ENCODE measurements at regions not wholly inside any gene's neighbourhood (a gene's known extent, or its start where the extent isn't known, plus 50 kb on each side); places are given as distances from the start of the nearest gene placed in this dataset.

- no peak overlapping the region for H3K27ac ChIP-seq
These were observed 201.8 kb downstream of the TTLL2 start for GRCh38 chr6:167526465-167527368.

GRCh38 chr6:167528239-167528638 lies 203.4 kb downstream of the TTLL2 start:
- no peak for TF ChIP-seq ZFX (IDR thresholded peaks at IDR 0.05; ENCODE audit: borderline replicate concordance)
- TF ChIP-seq CTCF (IDR thresholded peaks at IDR 0.05) = no peak
- no peak overlapping the region for H3K27ac ChIP-seq

More at GRCh38 chr6:167526465-167527368, 201.8 kb downstream of the TTLL2 start:
- TF ChIP-seq ZFX (IDR thresholded peaks at IDR 0.05; ENCODE audit: borderline replicate concordance) = no peak
- TF ChIP-seq CTCF (IDR thresholded peaks at IDR 0.05) = no peak

GRCh38 chr6:167528976-167529375 lies 204.1 kb downstream of the TTLL2 start:
- no peak for TF ChIP-seq CTCF (IDR thresholded peaks at IDR 0.05)
- TF ChIP-seq ZFX (IDR thresholded peaks at IDR 0.05; ENCODE audit: borderline replicate concordance) = no peak
- H3K27ac ChIP-seq = no peak overlapping the region

- TF ChIP-seq ZFX (IDR thresholded peaks at IDR 0.05; ENCODE audit: borderline replicate concordance) (no peak), CTCF (IDR thresholded peaks at IDR 0.05) (no peak)
- no peak overlapping the region for H3K27ac ChIP-seq
These were observed 204.8 kb downstream of the TTLL2 start for GRCh38 chr6:167529444-167530335.

- no peak for TF ChIP-seq CTCF (IDR thresholded peaks at IDR 0.05)
- TF ChIP-seq ZFX (IDR thresholded peaks at IDR 0.05; ENCODE audit: borderline replicate concordance) = no peak
- H3K27ac ChIP-seq = no peak overlapping the region
These were observed 206.1 kb downstream of the TTLL2 start for GRCh38 chr6:167530951-167531350.

- TF ChIP-seq ZFX (IDR thresholded peaks at IDR 0.05; ENCODE audit: borderline replicate concordance) (no peak), CTCF (IDR thresholded peaks at IDR 0.05) (no peak)
- no peak overlapping the region for H3K27ac ChIP-seq
These were observed 207.8 kb downstream of the TTLL2 start for GRCh38 chr6:167532410-167533288.
